ENCODE measurements at regions not wholly inside any gene's neighbourhood (a gene's known extent, or its start where the extent isn't known, plus 50 kb on each side); places are given as distances from the start of the nearest gene placed in this dataset.

DNA sequence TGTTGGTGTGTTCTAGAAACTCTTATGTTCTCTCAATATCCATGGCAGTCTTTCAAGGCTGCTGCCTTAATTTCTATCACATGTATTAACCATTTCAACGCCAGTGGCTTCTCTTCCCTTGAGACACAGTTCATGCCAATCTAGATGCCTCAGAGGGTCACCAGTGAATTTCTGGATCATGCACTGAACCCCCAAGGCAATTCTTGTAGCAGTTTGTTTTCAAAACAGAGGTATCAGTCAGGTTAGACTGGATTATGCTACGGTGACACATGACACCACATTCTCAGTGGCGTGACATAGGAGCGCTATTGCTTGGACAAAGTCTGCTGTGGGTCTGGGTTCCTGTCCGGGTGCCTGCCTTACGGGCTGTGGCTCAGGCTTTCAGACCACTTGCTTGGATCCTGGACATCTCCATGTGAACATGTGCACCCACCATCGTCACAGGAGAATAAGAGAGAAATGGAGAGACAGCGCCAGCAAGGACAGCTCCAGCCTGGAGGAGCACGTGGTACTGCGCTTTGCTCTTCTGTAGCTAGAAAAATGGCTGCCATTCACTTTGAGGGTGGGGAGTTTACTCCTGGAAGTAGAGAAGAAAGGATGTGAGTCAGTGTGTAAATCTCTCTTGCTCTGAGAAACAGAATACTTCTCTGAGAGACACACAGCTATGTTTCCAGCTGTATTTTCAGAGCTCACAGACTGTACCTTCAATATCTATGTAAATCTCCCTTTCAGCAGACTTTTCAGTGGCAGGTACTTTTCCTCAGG is 329.3 kb upstream of the ADCY2 start:
- no peak for TF ChIP-seq POLR2A (IDR thresholded peaks at IDR 0.05)
- TF ChIP-seq, protein P1, sequence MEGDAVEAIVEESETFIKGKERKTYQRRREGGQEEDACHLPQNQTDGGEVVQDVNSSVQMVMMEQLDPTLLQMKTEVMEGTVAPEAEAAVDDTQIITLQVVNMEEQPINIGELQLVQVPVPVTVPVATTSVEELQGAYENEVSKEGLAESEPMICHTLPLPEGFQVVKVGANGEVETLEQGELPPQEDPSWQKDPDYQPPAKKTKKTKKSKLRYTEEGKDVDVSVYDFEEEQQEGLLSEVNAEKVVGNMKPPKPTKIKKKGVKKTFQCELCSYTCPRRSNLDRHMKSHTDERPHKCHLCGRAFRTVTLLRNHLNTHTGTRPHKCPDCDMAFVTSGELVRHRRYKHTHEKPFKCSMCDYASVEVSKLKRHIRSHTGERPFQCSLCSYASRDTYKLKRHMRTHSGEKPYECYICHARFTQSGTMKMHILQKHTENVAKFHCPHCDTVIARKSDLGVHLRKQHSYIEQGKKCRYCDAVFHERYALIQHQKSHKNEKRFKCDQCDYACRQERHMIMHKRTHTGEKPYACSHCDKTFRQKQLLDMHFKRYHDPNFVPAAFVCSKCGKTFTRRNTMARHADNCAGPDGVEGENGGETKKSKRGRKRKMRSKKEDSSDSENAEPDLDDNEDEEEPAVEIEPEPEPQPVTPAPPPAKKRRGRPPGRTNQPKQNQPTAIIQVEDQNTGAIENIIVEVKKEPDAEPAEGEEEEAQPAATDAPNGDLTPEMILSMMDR (IDR thresholded peaks at IDR 0.05 in 4 of 5, conservative IDR thresholded peaks at IDR 0.05 in 1 of 5) = no peak

Data from gastrocnemius medialis (tissue), 4 donors.